KOPT-K1 (cell line): ENCODE measurements at regions not wholly inside any gene's neighbourhood (a gene's known extent, or its start where the extent isn't known, plus 50 kb on each side); places are given as distances from the start of the nearest gene placed in this dataset.
"Not testable (repeated sequence)": the region's sequence is repeated elsewhere in the genome, so short reads cannot be mapped to it uniquely, and the experiment has no call there.

Source experiments
- H3K27ac ChIP-seq: fragments of 200-600 bp; sonication (generic); 2 replicates; pipeline ENCODE4 v1.5.1; 2016; ENCODE audit warnings: antibody characterized with exemption, mild to moderate bottlenecking, low read depth, low read length; ENCODE audit not compliant: poor library complexity, severe bottlenecking
- H3K36me3 ChIP-seq: fragments of 200-600 bp; sonication (generic); 2 replicates; pipeline ENCODE4 v1.5.1; 2017; ENCODE audit warnings: antibody characterized with exemption, mild to moderate bottlenecking, low read length, moderate library complexity; ENCODE audit not compliant: insufficient read depth
- H3K9me3 ChIP-seq: fragments of 200-600 bp; sonication (generic); 2 replicates; pipeline ENCODE4 v1.5.1; 2017; ENCODE audit warnings: antibody characterized with exemption, low read length, mild to moderate bottlenecking; ENCODE audit not compliant: insufficient read depth, poor library complexity, severe bottlenecking

DNA sequence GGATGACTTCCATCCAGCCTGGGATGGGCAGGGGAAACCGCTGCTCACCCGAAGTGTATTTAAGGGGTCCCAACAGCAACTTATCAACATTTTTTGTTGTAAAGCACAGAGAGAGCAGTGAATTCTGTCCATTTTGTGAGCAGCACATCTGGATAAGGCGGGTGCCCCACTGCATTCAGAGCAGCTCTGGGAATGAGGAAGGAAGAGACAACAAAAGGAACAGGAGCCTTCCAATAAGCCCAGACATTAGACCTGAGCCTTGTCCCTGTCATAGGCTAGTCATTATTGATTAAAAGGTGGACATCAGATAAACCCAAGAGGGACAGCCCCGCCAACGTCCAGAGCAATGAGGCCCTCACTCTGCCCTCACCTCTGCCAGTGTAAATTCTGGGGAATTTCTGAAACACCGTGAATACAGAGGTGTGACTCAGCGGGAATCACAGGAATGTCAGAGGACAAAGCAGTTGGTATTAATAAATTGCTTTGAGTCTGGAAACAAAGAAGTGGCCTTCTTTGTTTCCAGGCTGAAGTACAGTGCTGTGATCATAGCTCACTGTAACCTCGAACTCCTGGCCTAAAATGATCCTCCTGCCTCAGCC lies 78.2 kb upstream of the PLGLB2 start:
- H3K27ac ChIP-seq, H3K36me3 ChIP-seq, H3K9me3 ChIP-seq: not testable (repeated sequence)

DNA sequence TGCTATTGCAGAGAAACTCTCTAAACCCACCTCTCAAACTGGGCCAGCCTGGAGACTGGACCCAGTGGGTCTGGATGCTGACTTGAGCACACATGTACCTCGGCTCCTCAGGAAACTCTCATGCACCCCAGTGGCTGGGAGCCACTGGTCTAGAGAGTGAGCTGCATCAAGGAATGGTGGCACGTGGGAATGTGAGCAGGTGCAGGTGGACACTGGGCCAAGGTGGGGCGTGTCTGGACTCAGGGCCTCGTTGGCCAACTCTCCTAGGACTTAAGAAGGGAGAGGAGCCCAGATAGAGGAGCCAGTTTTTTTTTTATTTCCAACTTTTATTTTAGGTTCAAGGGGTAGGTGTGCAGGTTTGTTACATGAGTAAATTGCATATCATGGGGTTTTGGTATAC lies 75.5 kb upstream of the PLGLB2 start:
- H3K36me3 ChIP-seq, H3K27ac ChIP-seq, H3K9me3 ChIP-seq: not testable (repeated sequence)

DNA sequence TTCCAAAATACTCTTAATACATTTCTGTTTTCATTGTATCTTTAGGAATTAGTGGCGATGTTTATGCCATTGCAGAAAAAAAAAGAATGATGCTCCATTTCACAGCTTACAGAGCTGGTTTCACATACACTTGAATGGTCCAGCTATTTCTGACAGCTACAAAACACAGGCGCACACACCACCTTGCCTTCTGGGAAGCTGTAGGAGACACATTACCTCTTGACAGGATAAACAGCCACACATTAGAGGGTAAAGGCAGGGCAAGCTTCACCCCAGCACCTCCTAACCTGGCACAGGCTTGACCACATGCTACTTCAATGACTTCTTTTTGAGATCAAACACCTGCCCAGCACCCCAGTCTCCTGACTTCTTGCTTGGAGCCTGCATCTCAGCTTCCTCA lies 73.2 kb upstream of the PLGLB2 start:
- H3K9me3 ChIP-seq = not testable (repeated sequence)

DNA sequence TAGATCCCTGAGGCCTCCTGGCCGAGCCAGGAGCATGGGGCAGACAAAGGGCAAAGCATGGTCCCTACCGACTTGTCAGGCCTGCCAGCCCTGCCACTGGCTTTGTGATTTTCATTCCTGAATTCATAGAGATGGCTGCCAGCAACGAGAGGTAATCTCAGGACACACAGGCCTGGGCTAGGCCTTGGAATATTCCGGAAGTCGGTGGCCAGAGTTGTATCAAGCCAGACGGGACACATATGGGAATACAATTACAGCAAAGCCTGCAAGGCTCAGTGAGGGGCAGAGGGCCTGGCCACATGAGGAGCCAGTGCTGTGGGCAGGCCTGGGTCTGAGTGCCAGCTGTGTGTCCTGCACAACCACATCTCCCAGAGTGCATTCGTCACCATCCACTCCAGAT lies 72.4 kb upstream of the PLGLB2 start:
- not testable (repeated sequence) for H3K9me3 ChIP-seq, H3K27ac ChIP-seq

More for the DNA sequence above, 73.2 kb upstream of the PLGLB2 start:
- not testable (repeated sequence) for H3K36me3 ChIP-seq, H3K27ac ChIP-seq

DNA sequence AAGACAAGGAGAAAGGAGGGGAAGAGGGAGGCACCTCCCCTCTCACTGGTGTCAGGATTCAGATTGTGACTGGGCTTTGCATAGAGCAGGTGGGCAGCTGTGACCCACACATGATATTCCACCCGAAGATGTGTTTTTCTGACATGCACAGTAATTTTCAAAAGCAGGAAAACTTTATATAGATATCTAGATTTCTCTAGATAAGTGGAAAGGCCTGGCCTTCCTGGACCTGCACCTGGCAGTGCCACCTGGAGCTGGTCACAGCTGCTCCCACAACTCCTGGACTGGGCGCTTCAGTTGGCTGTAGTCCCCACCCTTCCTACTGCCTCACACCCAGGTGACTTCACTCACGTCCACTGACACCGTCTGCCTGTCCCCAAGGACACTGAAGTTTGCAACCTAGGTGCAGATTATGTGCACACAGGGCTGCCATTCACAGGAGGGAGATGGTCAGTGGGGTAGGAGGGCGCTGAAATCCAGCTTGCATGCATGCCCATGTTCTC lies 70.4 kb upstream of the PLGLB2 start:
- H3K27ac ChIP-seq, H3K36me3 ChIP-seq, H3K9me3 ChIP-seq: not testable (repeated sequence)

More for the DNA sequence above, 72.4 kb upstream of the PLGLB2 start:
- not testable (repeated sequence) for H3K36me3 ChIP-seq

DNA sequence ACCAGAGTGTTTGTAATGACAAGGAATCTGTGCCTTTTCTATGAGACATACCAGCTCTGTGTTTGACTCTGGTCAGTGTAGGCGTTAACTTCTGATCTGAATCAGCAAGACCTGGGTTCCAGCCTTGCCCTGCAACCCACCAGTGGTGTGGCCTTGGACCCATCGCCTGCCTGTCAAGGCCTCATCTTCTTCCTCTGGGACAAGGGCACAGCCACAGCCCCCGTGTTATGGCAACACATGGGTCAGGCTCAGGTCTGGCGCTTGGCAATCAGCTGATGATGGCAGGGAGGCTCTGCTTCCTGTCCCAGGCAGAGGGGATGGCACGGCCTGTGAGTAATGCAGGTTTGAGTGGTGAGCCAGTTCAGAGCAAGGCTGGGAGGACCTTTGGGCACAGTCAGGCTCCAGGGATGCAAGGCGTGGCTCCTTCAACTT lies 69.1 kb upstream of the PLGLB2 start:
- H3K36me3 ChIP-seq, H3K9me3 ChIP-seq, H3K27ac ChIP-seq: not testable (repeated sequence)

DNA sequence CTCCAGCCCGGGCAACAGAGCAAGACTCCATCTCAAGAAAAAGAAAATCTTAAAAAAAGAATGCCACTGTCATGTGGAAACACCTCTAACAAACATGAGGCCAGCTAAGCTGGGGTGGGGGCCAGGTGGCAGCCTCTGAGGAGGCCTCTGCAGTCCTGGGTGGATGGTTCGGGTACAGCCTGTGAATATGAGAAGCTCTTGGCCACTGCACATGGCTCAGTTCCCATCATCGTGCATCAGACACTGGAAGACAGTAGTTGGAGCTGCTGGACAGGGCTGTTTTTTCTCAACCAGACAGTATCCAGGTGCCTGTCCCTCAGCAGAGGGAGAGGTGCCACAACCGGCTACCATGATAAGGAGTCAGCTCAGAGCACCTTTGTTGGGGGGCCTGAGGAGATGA lies 67.9 kb upstream of the PLGLB2 start:
- not testable (repeated sequence) for H3K9me3 ChIP-seq, H3K27ac ChIP-seq, H3K36me3 ChIP-seq

DNA sequence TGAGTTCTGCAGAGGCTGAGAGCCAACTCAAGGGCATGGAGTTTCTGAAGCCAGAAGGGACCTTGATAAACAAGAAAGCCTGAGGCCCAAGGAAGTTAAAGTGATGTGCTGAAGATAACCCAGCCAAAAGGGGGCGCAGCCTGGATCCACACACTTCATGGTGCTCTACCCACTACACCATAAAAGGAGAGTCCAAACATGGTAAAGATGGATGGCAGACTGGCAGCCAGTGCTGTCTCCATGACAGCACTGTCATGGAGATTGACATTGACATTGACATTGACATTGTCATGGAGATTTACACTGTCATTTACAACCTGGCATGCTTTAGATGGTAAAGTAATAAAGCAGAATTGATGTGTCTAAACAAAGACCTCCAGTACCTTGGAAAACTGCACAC lies 67.2 kb upstream of the PLGLB2 start:
- not testable (repeated sequence) for H3K27ac ChIP-seq, H3K9me3 ChIP-seq, H3K36me3 ChIP-seq

DNA sequence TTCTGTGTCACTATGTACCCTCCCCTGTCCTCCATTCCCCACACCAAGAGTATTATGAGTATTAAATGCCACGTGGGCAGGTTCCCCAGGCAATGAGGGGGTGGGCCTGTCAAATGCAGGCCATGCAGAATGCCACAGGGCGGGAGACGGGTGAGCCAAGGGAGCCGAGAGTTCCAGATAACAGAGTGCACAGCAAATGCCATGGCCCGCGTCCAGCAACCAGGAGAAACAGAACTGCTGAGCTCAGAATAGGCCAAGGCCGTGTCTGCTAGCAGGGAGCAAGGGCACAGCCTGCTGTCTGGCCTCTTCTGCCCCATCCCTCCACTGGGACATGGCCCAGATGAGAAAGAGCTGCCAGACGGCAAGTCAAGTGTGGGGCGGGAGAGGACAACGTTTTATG lies 64.4 kb upstream of the PLGLB2 start:
- H3K36me3 ChIP-seq, H3K9me3 ChIP-seq, H3K27ac ChIP-seq: not testable (repeated sequence)

DNA sequence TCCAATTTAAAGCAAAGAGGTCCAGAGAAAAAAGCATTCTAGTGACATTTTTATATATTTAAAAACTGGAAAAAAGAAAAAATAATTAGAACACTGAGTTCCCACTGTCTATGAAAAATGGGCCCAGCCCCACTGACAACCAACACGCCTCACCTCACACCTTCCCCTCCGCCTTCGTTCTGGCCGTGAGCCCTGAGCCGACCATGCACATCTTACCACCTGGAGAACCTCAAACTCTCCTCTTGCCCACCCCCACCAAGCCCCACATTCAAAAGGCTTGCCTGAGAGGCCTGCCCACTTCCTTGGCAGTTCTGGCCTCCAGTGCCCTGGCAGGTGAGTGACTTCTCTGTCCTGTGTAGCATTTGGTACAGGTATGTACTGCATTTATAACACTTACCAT lies 63.9 kb upstream of the PLGLB2 start:
- H3K36me3 ChIP-seq, H3K27ac ChIP-seq, H3K9me3 ChIP-seq: not testable (repeated sequence)

DNA sequence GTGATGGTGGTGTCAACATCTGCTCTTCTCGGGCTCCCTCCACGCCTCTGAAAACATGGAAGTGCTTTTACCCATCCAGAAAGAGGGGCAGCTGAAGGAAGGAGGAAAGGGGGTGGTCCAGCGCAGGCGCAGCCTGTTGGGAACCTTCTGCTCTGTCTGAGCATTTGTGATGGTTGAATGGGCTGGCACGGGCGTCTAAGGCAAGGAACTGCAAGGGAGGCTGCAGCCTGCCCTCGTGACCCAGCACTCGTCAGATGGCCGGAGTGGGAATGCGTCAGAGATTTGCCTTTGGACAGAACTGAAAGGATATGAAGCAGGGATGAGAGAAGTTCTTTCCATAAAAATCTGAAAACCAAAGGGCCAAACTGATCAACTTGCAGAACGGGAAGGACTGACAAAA lies 62.3 kb upstream of the PLGLB2 start:
- H3K27ac ChIP-seq, H3K36me3 ChIP-seq, H3K9me3 ChIP-seq: not testable (repeated sequence)

DNA sequence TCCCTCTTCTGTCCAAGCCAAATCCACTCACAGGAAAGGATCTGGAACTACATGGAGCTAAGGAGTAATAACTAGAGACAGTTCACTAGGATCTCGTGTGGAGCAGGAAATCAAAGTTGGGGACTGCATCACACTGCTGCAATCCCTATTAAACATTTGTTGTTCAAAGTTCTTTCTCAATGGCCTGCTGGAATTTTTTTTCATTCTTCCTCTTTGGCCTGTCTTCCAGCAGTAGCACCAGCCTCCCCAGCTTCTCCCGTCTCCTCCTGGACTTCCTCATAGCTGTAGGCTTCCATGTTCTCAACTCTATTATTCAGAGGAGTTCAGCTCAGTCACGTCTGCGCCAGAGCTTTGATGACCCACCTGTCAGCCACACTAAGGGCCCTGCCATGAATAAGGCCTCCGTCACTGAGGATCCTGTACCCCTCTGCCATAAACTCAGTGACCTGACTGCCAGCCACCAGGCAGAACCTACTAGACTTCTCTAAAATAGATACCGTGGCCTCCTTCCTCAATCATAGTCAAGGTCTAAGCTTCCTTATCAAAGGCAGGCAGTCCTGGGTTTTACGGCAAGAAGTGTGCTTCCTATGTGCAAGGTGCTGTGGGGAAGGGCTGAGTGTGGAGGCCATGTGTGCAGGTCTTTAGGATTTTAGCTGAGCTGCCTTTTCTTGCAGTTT lies 60.9 kb upstream of the PLGLB2 start:
- H3K27ac ChIP-seq = not testable (repeated sequence)

DNA sequence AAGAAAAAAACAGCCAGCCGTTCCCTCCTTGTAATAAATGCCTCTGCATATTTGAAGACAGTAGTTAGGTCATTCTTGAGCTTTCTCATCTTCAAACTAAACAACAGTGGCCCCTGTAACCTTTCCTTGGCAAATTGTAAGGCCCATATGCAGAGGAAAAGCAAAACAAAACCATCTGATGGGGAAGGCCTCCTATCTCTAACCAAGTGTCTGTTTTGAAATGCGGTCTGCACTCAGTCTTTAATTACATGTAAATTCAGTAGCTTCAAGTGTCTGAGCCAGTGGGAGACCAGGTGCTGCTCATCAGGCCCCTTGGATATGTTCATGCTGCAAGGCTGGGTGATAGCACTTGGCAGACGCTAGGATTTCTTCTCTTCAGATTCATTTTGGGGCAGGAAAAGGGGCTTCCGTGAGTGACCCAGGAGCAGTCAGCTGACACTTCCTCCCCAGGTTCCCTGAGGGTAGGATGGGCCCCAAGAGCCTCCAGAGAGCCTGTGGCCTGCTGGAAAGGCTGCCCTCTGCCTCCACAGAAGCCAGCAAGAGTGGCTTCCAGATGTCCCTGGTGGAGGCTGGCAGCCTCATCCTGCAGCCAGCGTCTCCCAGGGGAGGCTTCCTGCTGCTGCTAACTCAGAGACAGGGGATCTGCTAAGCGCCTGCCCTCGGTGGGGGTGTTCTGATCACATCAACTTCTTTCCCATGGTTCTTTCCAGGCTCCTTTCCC lies 60.2 kb upstream of the PLGLB2 start:
- H3K27ac ChIP-seq, H3K36me3 ChIP-seq, H3K9me3 ChIP-seq: not testable (repeated sequence)

More for the DNA sequence above, 60.9 kb upstream of the PLGLB2 start:
- not testable (repeated sequence) for H3K9me3 ChIP-seq, H3K36me3 ChIP-seq

DNA sequence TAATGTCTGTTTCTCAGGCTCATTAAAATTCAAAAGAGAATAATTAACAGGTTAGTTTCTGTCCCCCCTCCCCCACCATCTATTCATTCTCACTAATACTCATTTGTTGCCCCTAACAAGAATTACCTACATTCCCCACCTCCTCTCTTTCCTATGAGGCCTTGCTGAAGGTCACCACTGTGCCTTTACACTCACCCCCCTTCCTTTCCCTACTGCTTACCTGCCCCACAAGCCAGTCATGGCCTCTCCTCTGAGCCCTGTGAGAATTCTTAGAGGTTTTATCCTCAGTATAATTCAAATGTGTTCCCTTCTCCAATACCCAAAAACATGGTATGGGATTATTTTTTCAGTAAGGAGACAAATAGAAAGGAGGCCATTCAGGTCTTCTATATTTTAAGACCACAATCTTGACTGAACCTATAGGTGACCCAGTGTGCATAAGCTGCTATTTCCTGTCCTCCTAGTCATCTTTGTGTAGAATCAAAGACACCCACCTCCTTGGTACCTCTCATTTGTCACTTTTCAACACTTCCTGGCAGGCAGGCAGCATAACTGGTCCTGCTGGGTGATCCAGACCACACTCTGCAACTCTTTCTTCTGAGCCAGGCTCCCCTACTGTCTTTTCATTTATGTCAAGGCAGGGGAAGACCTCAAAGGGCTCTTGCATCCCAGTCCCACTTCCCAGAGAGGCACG lies 55.8 kb upstream of the PLGLB2 start:
- H3K9me3 ChIP-seq, H3K27ac ChIP-seq, H3K36me3 ChIP-seq: not testable (repeated sequence)

DNA sequence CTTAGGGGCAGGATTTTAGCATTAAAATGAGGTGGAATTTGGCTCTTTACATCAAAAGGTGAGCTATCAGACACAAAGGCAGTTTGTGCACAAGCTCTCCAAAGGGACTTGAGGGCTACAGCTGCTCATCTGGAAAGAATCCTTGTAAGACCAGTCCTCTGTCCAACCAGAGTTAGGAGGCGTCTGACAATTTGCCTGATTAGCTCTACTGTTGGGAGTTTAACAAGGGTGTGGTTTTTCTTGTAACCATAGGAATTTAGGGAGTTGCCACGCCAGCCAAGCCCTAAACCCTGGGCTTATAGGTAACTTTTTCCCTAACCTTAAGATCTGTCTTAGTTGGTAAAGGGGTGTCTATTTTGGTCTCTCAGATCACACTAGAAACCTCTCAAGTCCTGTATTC lies 55.0 kb upstream of the PLGLB2 start:
- not testable (repeated sequence) for H3K36me3 ChIP-seq, H3K27ac ChIP-seq, H3K9me3 ChIP-seq
